Lung (tissue), 11 donors: ENCODE measurements at regions not wholly inside any gene's neighbourhood (a gene's known extent, or its start where the extent isn't known, plus 50 kb on each side); places are given as distances from the start of the nearest gene placed in this dataset.

Source experiments
- ATAC-seq: fragments of 200-7000 bp; cut with Tn5 transposase; one replicate; pipeline ENCODE4 v1.9.1; 2020; ENCODE audit warnings: moderate number of reproducible peaks; ENCODE audit not compliant: insufficient read depth, low FRiP score
- DNase-seq, 3 donors: peaks; one replicate each; pipeline ENCODE4 v3.0.0-alpha.2; 2013 to 2017
- H3K27ac ChIP-seq, 2 donors: one replicate each; pipeline ENCODE4 v1.5.1; 2013; ENCODE audit warnings: mild to moderate bottlenecking in 2 of 2, moderate library complexity in 2 of 2, control low read depth in 1 of 2, inconsistent platforms in 1 of 2, low read depth in 1 of 2, low read length in 1 of 2
- H3K27me3 ChIP-seq, 3 donors: one replicate each; pipeline ENCODE4 v1.5.1; 2013; ENCODE audit warnings: low read length in 2 of 3; ENCODE audit not compliant: control insufficient read depth in 3 of 3, insufficient read depth in 3 of 3
- H3K36me3 ChIP-seq, 4 donors: one replicate each; pipeline ENCODE4 v1.5.1; 2013; ENCODE audit warnings: low read length in 4 of 4, mild to moderate bottlenecking in 1 of 4, moderate library complexity in 1 of 4; ENCODE audit not compliant: control insufficient read depth in 4 of 4, insufficient read depth in 4 of 4
- H3K4me1 ChIP-seq, 5 donors: one replicate each; pipeline ENCODE4 v1.5.1; 2013; ENCODE audit warnings: low read length in 5 of 5, mild to moderate bottlenecking in 2 of 5, moderate library complexity in 1 of 5; ENCODE audit not compliant: control insufficient read depth in 5 of 5, insufficient read depth in 5 of 5
- H3K4me3 ChIP-seq: one replicate; pipeline ENCODE4 v1.5.1; 2013; ENCODE audit warnings: mild to moderate bottlenecking, control low read depth, moderate library complexity
- H3K9ac ChIP-seq, 2 donors: one replicate each; pipeline ENCODE4 v1.5.1; 2013; ENCODE audit warnings: low read length in 2 of 2, control low read depth in 1 of 2; ENCODE audit not compliant: insufficient read depth in 1 of 2
- H3K9me3 ChIP-seq, 4 donors: one replicate each; pipeline ENCODE4 v1.5.1; 2013; ENCODE audit warnings: low read length in 3 of 4, mild to moderate bottlenecking in 1 of 4, moderate library complexity in 1 of 4; ENCODE audit not compliant: control insufficient read depth in 4 of 4, insufficient read depth in 3 of 4
- CTCF ChIP-seq: IDR thresholded peaks from 2 replicates; pipeline ENCODE4 v1.5.1; 2012; ENCODE audit warnings: mild to moderate bottlenecking; ENCODE audit errors: control extremely low read depth, extremely low read depth
- WGBS, 2 donors: extraction: QIAGEN DNeasy Blood & Tissue Kit; methylation state at CpG; one replicate each; pipeline ENCODE4 v1.1.7; 2013; 5-methylcytosine and 5-hydroxymethylcytosine counted together
- donor health status: control.
- donor health status: control.
- donor health status: Bipolar disorder and iron deficiency.
- donor health status: healthy.
- donor health status: DM: yes; HTN: yes; CAD: no.

- no peaks in the 10 kb centered on the region for H3K36me3 ChIP-seq
- no peak for TF ChIP-seq CTCF
- no peak for ATAC-seq
- WGBS, 2 donors = 85 to 92% methylated on average over 4 of the region's 4 CpGs
- DNase-seq = no peak
- no peaks in the 10 kb centered on the region for H3K27me3 ChIP-seq
- H3K4me3 ChIP-seq = no peak overlapping the region
- H3K9me3 ChIP-seq = peaks cover 0 to 2% (median 0%) of the 10 kb centered on the region in 4 donors
- no peak overlapping the region for H3K9ac ChIP-seq
- no peak overlapping the region for H3K27ac ChIP-seq
- H3K4me1 ChIP-seq = no peaks in the 10 kb centered on the region
Observed at GRCh38 chr3:13954266-13954665, 74.4 kb upstream of the WNT7A start.

GRCh38 chr3:13951184-13951583 lies 71.3 kb upstream of the WNT7A start:
- H3K27me3 ChIP-seq = no peaks in the 10 kb centered on the region
- no peaks in the 10 kb centered on the region for H3K36me3 ChIP-seq
- ATAC-seq = no peak
- H3K9me3 ChIP-seq = peaks cover 0 to 12% (median 3%) of the 10 kb centered on the region in 4 donors
- H3K27ac ChIP-seq = no peak overlapping the region
- WGBS, 2 donors = 88 to 93% methylated on average over 1 of the region's 1 CpG
- no peaks in the 10 kb centered on the region for H3K4me1 ChIP-seq
- no peak for DNase-seq
- H3K9ac ChIP-seq = no peak overlapping the region
- H3K4me3 ChIP-seq = no peak overlapping the region
- no peak for TF ChIP-seq CTCF

- 37 to 63% methylated on average over 1 of the region's 1 CpG for WGBS, 2 donors
- no peaks in the 10 kb centered on the region for H3K36me3 ChIP-seq
- no peaks in the 10 kb centered on the region for H3K27me3 ChIP-seq
- H3K9me3 ChIP-seq = peaks cover 0 to 12% (median 3%) of the 10 kb centered on the region in 4 donors
- no peak overlapping the region for H3K4me3 ChIP-seq
- no peak for TF ChIP-seq CTCF
- no peaks in the 10 kb centered on the region for H3K4me1 ChIP-seq
- H3K27ac ChIP-seq = no peak overlapping the region
- no peak for DNase-seq
- no peak for ATAC-seq
- no peak overlapping the region for H3K9ac ChIP-seq
Observed at GRCh38 chr3:13950042-13950441, 70.2 kb upstream of the WNT7A start.

- Histone ChIP-seq H3K9ac (no peak overlapping the region), H3K4me3 (no peak overlapping the region), H3K4me1 (no peaks in the 10 kb centered on the region), H3K27ac (no peak overlapping the region), H3K27me3 (no peaks in the 10 kb centered on the region), H3K9me3 (peaks cover 0 to 13% (median 8%) of the 10 kb centered on the region in 4 donors), H3K36me3 (no peaks in the 10 kb centered on the region)
- no peak for TF ChIP-seq CTCF
- 52% methylated on average over 8 of the region's 8 CpGs for WGBS, 2 donors
- ATAC-seq = no peak
- DNase-seq = no peak
Observed at GRCh38 chr3:13947912-13948311, 68.0 kb upstream of the WNT7A start.
